ENCODE measurements at regions not wholly inside any gene's neighbourhood (a gene's known extent, or its start where the extent isn't known, plus 50 kb on each side); places are given as distances from the start of the nearest gene placed in this dataset.
A peak's percentile ranks its signal among the peaks of the same experiment; 100 is the strongest.

DNA sequence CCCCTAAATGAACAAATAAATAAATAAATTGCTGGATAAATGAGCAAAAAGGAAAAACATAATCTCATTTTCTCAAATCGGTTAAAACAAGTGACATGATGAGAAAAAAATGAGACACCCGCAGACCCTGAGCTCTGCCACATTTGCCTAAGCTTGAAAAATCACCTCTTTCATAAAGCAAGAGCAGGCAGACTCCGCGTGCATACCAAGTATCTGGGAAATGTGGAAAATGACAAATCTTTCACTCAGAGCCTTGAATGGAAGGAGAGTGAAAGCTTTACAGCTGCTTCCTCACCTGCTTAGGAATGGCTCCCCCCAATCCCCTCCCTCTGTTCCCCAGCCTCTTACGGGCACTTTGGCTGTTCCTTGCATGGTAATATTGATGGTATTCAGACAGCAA, 355.5 kb upstream of the SUCLG2 start:
- 88 to 95% methylated on average over 4 to 5 of the region's 5 CpGs for WGBS, 2 experiments
- no peak overlapping the region for H3K27ac ChIP-seq (ENCODE audit: insufficient read depth, low read depth, low read length, poor library complexity, severe bottlenecking)
- H3K27me3 ChIP-seq (ENCODE audit: control insufficient read depth, insufficient read depth, low read length, poor library complexity, severe bottlenecking): peaks cover 22% of the 10 kb centered on the region
- no peaks in the 10 kb centered on the region for H3K36me3 ChIP-seq (ENCODE audit: control insufficient read depth, insufficient read depth, low read length)
- H3K9me3 ChIP-seq (ENCODE audit: control insufficient read depth, low read length): no peaks in the 10 kb centered on the region
- no peak overlapping the region for H3K4me3 ChIP-seq (ENCODE audit: insufficient read depth, low read depth, low read length)
- no peaks in the 10 kb centered on the region for H3K4me1 ChIP-seq (ENCODE audit: control insufficient read depth, insufficient read depth, low read length)

DNA sequence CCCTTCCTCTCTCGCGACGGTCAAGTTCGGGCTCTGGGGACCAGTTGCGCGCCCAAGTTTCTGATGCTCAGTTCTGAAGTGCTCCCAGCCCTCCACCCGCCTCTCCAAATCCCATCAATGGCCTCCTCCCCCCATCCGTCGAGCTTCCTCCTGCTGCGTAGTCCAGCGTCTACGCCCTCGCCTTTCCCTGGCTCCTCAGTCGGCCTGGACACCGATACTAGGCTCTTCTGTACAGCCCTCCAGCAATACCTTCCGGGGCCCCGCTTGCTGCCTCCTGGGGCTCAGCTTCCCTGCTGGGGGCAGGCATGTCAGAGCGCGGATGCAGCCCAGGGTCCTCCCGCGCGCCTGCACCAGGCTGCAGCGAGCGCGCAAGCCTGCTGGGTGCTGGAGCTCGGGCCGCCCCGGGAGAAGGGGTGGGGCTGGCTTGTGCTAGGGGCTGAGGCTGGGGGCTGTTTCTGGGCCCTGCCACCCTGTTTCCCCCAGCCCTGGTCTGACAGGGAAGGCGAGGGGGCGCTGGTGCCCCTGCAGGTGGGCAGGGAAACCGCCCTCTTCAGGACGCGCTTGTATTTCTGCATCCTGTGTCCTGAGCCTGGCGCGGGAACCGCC, 353.3 kb upstream of the SUCLG2 start:
- peak overlapping the region; percentile 55 for H3K4me3 ChIP-seq (ENCODE audit: insufficient read depth, low read depth, low read length)
- no peaks in the 10 kb centered on the region for H3K36me3 ChIP-seq (ENCODE audit: control insufficient read depth, insufficient read depth, low read length)
- no peak overlapping the region for H3K27ac ChIP-seq (ENCODE audit: insufficient read depth, low read depth, low read length, poor library complexity, severe bottlenecking)
- peaks cover 22% of the 10 kb centered on the region for H3K27me3 ChIP-seq (ENCODE audit: control insufficient read depth, insufficient read depth, low read length, poor library complexity, severe bottlenecking)
- H3K4me1 ChIP-seq (ENCODE audit: control insufficient read depth, insufficient read depth, low read length): no peaks in the 10 kb centered on the region
- 1% methylated on average over 36 of the region's 36 CpGs for WGBS, 2 experiments
- H3K9me3 ChIP-seq (ENCODE audit: control insufficient read depth, low read length): no peaks in the 10 kb centered on the region

DNA sequence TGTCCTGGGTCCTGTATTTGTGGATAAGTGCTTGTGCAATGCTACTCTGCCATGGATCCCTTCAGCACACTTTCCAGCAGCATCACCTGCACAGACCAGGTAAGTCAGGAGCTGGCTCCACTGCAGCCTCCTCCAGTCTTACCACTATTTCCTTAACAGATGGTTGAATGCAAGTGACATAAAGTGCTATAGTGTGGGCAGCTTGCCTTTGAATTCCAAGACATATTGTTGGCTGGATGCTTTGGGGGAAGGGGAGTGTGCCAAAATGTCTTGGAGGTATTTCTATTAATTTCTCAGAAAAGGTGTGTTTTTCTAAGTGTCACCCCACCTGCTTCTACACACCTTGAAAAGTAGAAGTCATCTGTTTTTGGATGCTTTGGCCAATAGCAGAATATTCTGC, 352.2 kb upstream of the SUCLG2 start:
- Histone ChIP-seq H3K9me3 (ENCODE audit: control insufficient read depth, low read length) (no peaks in the 10 kb centered on the region), H3K27me3 (ENCODE audit: control insufficient read depth, insufficient read depth, low read length, poor library complexity, severe bottlenecking) (peaks cover 22% of the 10 kb centered on the region), H3K27ac (ENCODE audit: insufficient read depth, low read depth, low read length, poor library complexity, severe bottlenecking) (no peak overlapping the region), H3K4me3 (ENCODE audit: insufficient read depth, low read depth, low read length) (no peak overlapping the region), H3K4me1 (ENCODE audit: control insufficient read depth, insufficient read depth, low read length) (no peaks in the 10 kb centered on the region), H3K36me3 (ENCODE audit: control insufficient read depth, insufficient read depth, low read length) (no peaks in the 10 kb centered on the region)

DNA sequence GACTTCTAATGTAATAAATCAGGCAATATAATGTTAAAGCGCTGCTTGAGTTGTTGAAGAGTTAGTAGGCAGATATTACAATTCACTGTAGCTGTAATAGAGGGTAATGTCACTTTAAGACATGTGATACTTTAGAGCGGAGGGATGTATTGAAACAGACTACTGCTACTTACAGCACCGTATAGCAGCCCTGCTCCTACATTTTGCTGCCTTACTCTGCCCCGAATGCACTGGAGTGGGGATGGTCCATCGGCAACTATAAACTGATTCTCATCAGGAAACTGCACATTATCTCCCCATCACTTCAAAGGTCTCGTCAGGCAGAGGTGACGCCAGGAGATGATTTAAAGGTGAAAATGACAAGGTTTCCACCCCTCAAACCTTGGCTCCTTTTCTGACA, 349.7 kb upstream of the SUCLG2 start:
- Histone ChIP-seq H3K4me1 (ENCODE audit: control insufficient read depth, insufficient read depth, low read length) (no peaks in the 10 kb centered on the region), H3K36me3 (ENCODE audit: control insufficient read depth, insufficient read depth, low read length) (no peaks in the 10 kb centered on the region), H3K4me3 (ENCODE audit: insufficient read depth, low read depth, low read length) (no peak overlapping the region), H3K27ac (ENCODE audit: insufficient read depth, low read depth, low read length, poor library complexity, severe bottlenecking) (no peak overlapping the region), H3K9me3 (ENCODE audit: control insufficient read depth, low read length) (no peaks in the 10 kb centered on the region), H3K27me3 (ENCODE audit: control insufficient read depth, insufficient read depth, low read length, poor library complexity, severe bottlenecking) (peaks cover 22% of the 10 kb centered on the region)
- 57 to 66% methylated on average over 7 of the region's 7 CpGs for WGBS, 2 experiments

DNA sequence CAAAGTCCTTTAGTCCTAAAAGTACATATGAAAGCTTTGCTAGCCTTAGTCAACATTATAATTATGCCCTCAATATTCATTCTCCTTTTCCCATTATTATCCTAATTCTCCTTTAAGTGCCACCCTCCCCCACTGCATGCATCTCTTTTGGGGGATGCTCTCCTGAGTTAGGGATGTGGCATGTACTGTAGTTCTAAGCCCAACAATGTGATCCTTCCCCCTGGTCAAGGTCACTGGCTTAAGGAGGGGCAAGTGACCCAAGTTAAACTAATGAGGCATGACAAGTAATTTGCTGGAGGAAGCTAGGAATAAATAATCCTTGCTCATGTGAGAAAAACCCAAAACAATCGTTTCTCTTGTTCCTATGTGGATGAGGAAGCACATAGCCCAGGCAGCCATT, 343.9 kb upstream of the SUCLG2 start:
- WGBS, 2 experiments: 83 to 91% methylated on average over 1 of the region's 1 CpG
- H3K9me3 ChIP-seq (ENCODE audit: control insufficient read depth, low read length): no peaks in the 10 kb centered on the region
- H3K27ac ChIP-seq (ENCODE audit: insufficient read depth, low read depth, low read length, poor library complexity, severe bottlenecking): no peak overlapping the region
- H3K4me1 ChIP-seq (ENCODE audit: control insufficient read depth, insufficient read depth, low read length): no peaks in the 10 kb centered on the region
- no peaks in the 10 kb centered on the region for H3K36me3 ChIP-seq (ENCODE audit: control insufficient read depth, insufficient read depth, low read length)
- H3K27me3 ChIP-seq (ENCODE audit: control insufficient read depth, insufficient read depth, low read length, poor library complexity, severe bottlenecking): no peaks in the 10 kb centered on the region
- no peak overlapping the region for H3K4me3 ChIP-seq (ENCODE audit: insufficient read depth, low read depth, low read length)

DNA sequence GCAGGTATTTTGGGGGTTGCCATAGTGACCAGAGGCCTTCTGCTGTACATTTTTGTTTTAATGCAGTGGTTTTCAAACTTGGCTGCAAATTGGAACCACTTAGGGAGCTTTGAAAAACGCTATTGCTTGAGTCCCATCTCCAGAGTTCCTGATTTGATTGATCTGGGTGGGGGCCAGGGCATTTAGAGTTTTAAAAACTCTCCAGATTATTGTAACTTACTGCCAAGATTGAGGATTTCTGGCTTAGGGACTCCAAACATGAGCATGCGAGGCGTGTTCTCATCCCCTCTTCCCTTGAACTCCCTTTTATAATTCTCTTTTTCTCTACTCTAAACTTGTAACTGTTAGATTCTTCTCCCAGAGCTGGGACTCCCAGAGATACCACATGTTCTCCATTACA, 340.8 kb upstream of the SUCLG2 start:
- no peak overlapping the region for H3K27ac ChIP-seq (ENCODE audit: insufficient read depth, low read depth, low read length, poor library complexity, severe bottlenecking)
- no peak overlapping the region for H3K4me3 ChIP-seq (ENCODE audit: insufficient read depth, low read depth, low read length)
- no peaks in the 10 kb centered on the region for H3K27me3 ChIP-seq (ENCODE audit: control insufficient read depth, insufficient read depth, low read length, poor library complexity, severe bottlenecking)
- 62 to 63% methylated on average over 3 of the region's 3 CpGs for WGBS, 2 experiments
- no peaks in the 10 kb centered on the region for H3K36me3 ChIP-seq (ENCODE audit: control insufficient read depth, insufficient read depth, low read length)
- H3K9me3 ChIP-seq (ENCODE audit: control insufficient read depth, low read length): no peaks in the 10 kb centered on the region
- H3K4me1 ChIP-seq (ENCODE audit: control insufficient read depth, insufficient read depth, low read length): no peaks in the 10 kb centered on the region

DNA sequence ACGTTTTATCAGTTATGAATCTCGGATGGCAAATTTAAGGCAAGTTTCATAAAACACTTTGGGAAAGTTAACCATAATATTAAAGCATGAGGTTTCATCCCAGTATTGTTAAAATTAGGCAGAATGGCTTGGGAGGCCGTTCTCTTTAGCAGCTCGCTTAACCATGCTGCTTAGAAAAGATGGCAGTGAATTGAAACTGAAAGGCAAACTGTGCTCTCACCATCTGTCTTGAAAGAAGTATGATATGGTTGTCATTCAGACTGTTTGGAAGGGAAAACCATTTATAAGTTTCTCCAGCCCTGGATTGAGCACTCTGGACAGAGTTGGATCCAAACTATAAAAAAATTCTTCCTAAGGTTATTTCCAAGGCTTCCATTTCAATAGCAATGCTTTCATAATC, 332.3 kb upstream of the SUCLG2 start:
- H3K27ac ChIP-seq (ENCODE audit: insufficient read depth, low read depth, low read length, poor library complexity, severe bottlenecking): no peak overlapping the region
- no peaks in the 10 kb centered on the region for H3K4me1 ChIP-seq (ENCODE audit: control insufficient read depth, insufficient read depth, low read length)
- H3K36me3 ChIP-seq (ENCODE audit: control insufficient read depth, insufficient read depth, low read length): no peaks in the 10 kb centered on the region
- WGBS, 2 experiments: 94 to 99% methylated on average over 4 of the region's 4 CpGs
- no peaks in the 10 kb centered on the region for H3K9me3 ChIP-seq (ENCODE audit: control insufficient read depth, low read length)
- no peaks in the 10 kb centered on the region for H3K27me3 ChIP-seq (ENCODE audit: control insufficient read depth, insufficient read depth, low read length, poor library complexity, severe bottlenecking)
- H3K4me3 ChIP-seq (ENCODE audit: insufficient read depth, low read depth, low read length): no peak overlapping the region

DNA sequence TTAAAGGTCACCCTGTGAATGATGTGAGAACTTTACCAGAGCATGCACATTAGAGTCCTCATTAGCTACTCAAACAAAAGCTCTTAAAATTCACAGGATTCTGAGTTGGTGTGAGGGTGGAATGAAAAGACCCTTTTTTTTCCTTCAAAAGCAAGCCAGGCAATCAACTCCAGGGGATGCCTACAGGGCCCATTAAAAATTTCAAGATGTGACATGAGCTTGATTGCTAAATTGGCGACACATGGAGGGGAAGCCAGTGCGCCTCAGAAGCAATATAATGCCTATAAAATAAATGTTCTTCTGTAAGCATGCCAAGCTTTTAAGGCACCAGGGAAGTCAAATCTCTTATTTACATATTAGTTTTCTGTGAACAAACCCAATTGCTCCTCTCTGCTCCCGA, 328.8 kb upstream of the SUCLG2 start:
- Histone ChIP-seq H3K4me1 (ENCODE audit: control insufficient read depth, insufficient read depth, low read length) (no peaks in the 10 kb centered on the region), H3K27ac (ENCODE audit: insufficient read depth, low read depth, low read length, poor library complexity, severe bottlenecking) (no peak overlapping the region), H3K9me3 (ENCODE audit: control insufficient read depth, low read length) (no peaks in the 10 kb centered on the region), H3K4me3 (ENCODE audit: insufficient read depth, low read depth, low read length) (no peak overlapping the region), H3K36me3 (ENCODE audit: control insufficient read depth, insufficient read depth, low read length) (no peaks in the 10 kb centered on the region), H3K27me3 (ENCODE audit: control insufficient read depth, insufficient read depth, low read length, poor library complexity, severe bottlenecking) (no peaks in the 10 kb centered on the region)
- WGBS, 2 experiments: 88 to 94% methylated on average over 2 to 3 of the region's 3 CpGs

DNA sequence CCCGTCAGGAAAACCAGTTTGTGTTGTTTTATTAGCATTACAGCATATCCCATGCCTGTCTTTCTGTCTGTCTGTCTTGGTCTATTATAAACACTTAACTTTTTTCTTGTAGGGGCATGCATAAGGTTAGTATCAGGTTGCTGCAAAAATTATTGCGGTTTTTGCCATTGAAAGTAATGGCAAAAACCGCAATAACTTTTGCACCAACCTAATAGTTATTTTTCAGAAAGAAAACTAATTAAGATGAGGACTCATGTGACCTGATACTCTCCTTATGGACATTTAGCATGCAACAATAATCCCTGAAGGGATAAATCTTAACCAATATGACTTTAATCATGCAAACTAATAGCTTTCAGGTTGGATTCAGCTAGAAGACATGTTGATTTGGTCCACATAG, 326.7 kb upstream of the SUCLG2 start:
- H3K4me3 ChIP-seq (ENCODE audit: insufficient read depth, low read depth, low read length): no peak overlapping the region
- no peak overlapping the region for H3K27ac ChIP-seq (ENCODE audit: insufficient read depth, low read depth, low read length, poor library complexity, severe bottlenecking)
- H3K4me1 ChIP-seq (ENCODE audit: control insufficient read depth, insufficient read depth, low read length): no peaks in the 10 kb centered on the region
- 76 to 89% methylated on average over 3 of the region's 3 CpGs for WGBS, 2 experiments
- H3K9me3 ChIP-seq (ENCODE audit: control insufficient read depth, low read length): no peaks in the 10 kb centered on the region
- H3K36me3 ChIP-seq (ENCODE audit: control insufficient read depth, insufficient read depth, low read length): no peaks in the 10 kb centered on the region
- no peaks in the 10 kb centered on the region for H3K27me3 ChIP-seq (ENCODE audit: control insufficient read depth, insufficient read depth, low read length, poor library complexity, severe bottlenecking)

DNA sequence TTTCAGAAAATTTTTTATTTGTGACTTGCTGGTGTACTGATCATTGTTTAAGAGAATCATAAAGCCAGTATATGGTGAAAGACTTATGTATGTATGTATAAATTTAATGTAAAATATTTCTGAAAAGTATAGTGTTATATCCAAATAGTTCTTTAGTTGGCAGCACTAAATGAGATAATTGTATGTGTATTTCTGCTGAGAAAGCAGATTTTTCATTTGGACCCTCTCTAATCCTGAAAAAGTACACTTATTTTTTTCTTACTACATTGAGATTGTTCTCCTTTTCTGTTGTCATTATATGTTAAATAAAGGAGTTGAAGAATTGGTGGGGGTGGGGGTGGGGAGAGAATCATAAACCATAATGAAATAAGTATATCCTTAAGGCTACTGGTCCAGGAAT, 324.9 kb upstream of the SUCLG2 start:
- H3K27ac ChIP-seq (ENCODE audit: insufficient read depth, low read depth, low read length, poor library complexity, severe bottlenecking): no peak overlapping the region
- no peaks in the 10 kb centered on the region for H3K36me3 ChIP-seq (ENCODE audit: control insufficient read depth, insufficient read depth, low read length)
- no peaks in the 10 kb centered on the region for H3K27me3 ChIP-seq (ENCODE audit: control insufficient read depth, insufficient read depth, low read length, poor library complexity, severe bottlenecking)
- H3K4me1 ChIP-seq (ENCODE audit: control insufficient read depth, insufficient read depth, low read length): no peaks in the 10 kb centered on the region
- no peak overlapping the region for H3K4me3 ChIP-seq (ENCODE audit: insufficient read depth, low read depth, low read length)
- H3K9me3 ChIP-seq (ENCODE audit: control insufficient read depth, low read length): no peaks in the 10 kb centered on the region

DNA sequence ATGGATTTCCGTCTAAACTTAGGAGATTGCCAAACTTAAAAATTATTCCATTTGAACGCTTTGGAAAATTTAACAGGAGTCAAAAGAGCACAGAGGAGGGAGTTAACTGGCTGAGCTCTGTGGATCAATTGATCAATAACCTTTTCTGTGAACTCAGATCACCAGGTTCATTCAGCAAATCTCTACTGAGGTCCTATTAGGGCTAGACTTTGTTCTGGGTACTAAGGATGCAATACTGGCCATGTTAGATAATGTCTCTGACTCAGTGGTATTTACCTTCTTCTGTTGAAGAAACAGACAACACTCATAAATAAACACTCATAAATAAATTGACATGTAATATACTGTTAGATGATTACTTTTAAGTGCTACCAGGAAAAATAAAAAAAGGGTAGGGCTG, 323.4 kb upstream of the SUCLG2 start:
- Histone ChIP-seq H3K4me1 (ENCODE audit: control insufficient read depth, insufficient read depth, low read length) (no peaks in the 10 kb centered on the region), H3K27ac (ENCODE audit: insufficient read depth, low read depth, low read length, poor library complexity, severe bottlenecking) (no peak overlapping the region), H3K27me3 (ENCODE audit: control insufficient read depth, insufficient read depth, low read length, poor library complexity, severe bottlenecking) (no peaks in the 10 kb centered on the region), H3K9me3 (ENCODE audit: control insufficient read depth, low read length) (no peaks in the 10 kb centered on the region), H3K36me3 (ENCODE audit: control insufficient read depth, insufficient read depth, low read length) (no peaks in the 10 kb centered on the region), H3K4me3 (ENCODE audit: insufficient read depth, low read depth, low read length) (no peak overlapping the region)
- WGBS, 2 experiments: 86 to 100% methylated on average over 2 of the region's 2 CpGs

Data from ectodermal cell (in vitro differentiated cells).